HCT116 (cell line): ENCODE measurements at regions not wholly inside any gene's neighbourhood (a gene's known extent, or its start where the extent isn't known, plus 50 kb on each side); places are given as distances from the start of the nearest gene placed in this dataset.

Experiments
- ATAC-seq: fragments of 200-7000 bp; cut with Tn5 transposase; 2 replicates; pipeline ENCODE4 v1.9.1; 2020; ENCODE audit warnings: mild to moderate bottlenecking, moderate library complexity
- BruUV-seq: library from RNA; stranded (reverse); fragments of 400-500 nt; replicated peaks from 2 replicates; lab custom pipeline; 2021; lab: Mats Ljungman, UMichigan
- CTCF ChIA-PET: fragments of 300-600 bp; sonication (Branson Sonifier 250); formaldehyde crosslinking; loops from one replicate; lab custom pipeline; 2021; ENCODE audit warnings: antibody characterized with exemption; lab: Charles Lee
- POLR2A ChIA-PET: fragments of 300-600, 350-600 bp; sonication (Branson Sonifier 250); formaldehyde crosslinking; loops from one replicate; lab custom pipeline; 2021; ENCODE audit warnings: antibody characterized with exemption; lab: Charles Lee
- RAD21 ChIA-PET, 2 experiments: fragments of 300-600 bp; sonication (Branson Sonifier 250); formaldehyde crosslinking; loops; one replicate each; lab custom pipeline; 2023; ENCODE audit warnings: low total read pairs in 2 of 2; ENCODE audit not compliant: uncharacterized antibody in 2 of 2, unreplicated experiment in 2 of 2, low non-redundant PET in 1 of 2; lab: Charles Lee
- DNase-seq: peaks from one replicate; pipeline ENCODE4 v3.0.0-alpha.2; 2010; ENCODE audit warnings: low read depth, low spot score
- H2AFZ ChIP-seq: fragments of 200-600 bp; shearing (Covaris generic), sonication (generic); 2 replicates; pipeline ENCODE4 v1.6.1; 2017; ENCODE audit warnings: low read depth, mixed run types, mixed read lengths, antibody characterized with exemption, low read length; ENCODE audit not compliant: poor library complexity, severe bottlenecking
- H3K27ac ChIP-seq: 2 replicates; pipeline ENCODE4 v1.5.1; 2012; ENCODE audit warnings: low read depth, low read length
- H3K27me3 ChIP-seq: fragments of 200-600 bp; sonication (generic); 2 replicates; pipeline ENCODE4 v1.6.1; 2016; ENCODE audit warnings: mixed run types, low read length, mixed read lengths; ENCODE audit not compliant: insufficient read depth
- H3K36me3 ChIP-seq, 2 experiments: fragments of 200-500 bp in 1 of 2; fragments of 200-600 bp in 1 of 2; sonication (Bioruptor generic) in 1 of 2; sonication (generic) in 1 of 2; 2 replicates each; pipeline versions ENCODE4 v1.5.1 to v1.6.1; 2014 to 2016; ENCODE audit warnings: low read length in 2 of 2, inconsistent platforms in 1 of 2, mixed read lengths in 1 of 2, mixed run types in 1 of 2; ENCODE audit not compliant: insufficient read depth in 2 of 2, control insufficient read depth in 1 of 2
- H3K4me1 ChIP-seq, 2 experiments: fragments of 200-600 bp in 1 of 2; sonication (generic) in 1 of 2; 2 replicates each; pipeline versions ENCODE4 v1.5.1 to v1.6.1; 2012 to 2017; ENCODE audit warnings: low read length in 2 of 2, inconsistent platforms in 1 of 2, mild to moderate bottlenecking in 1 of 2, mixed read lengths in 1 of 2, mixed run types in 1 of 2, moderate library complexity in 1 of 2; ENCODE audit not compliant: insufficient read depth in 2 of 2, control insufficient read depth in 1 of 2
- H3K4me2 ChIP-seq: fragments of 200-600 bp; sonication (generic); 2 replicates; pipeline ENCODE4 v1.6.1; 2017; ENCODE audit warnings: mixed run types, low read length, mixed read lengths
- H3K4me3 ChIP-seq, 2 experiments: fragments of 200-600 bp in 1 of 2; sonication (generic) in 1 of 2; replicated peaks in 1 of 2; 2 replicates each; pipeline ENCODE4 v1.5.1; 2011 to 2016; ENCODE audit warnings: low read length in 2 of 2, control low read depth in 1 of 2, low read depth in 1 of 2, mild to moderate bottlenecking in 1 of 2, mixed read lengths in 1 of 2, mixed run types in 1 of 2
- H3K79me2 ChIP-seq: fragments of 200-600 bp; sonication (generic); 2 replicates; pipeline ENCODE4 v1.6.1; 2017; ENCODE audit warnings: mild to moderate bottlenecking, mixed run types, low read length, moderate library complexity, mixed read lengths; ENCODE audit not compliant: insufficient read depth
- H3K9ac ChIP-seq: fragments of 200-600 bp; sonication (generic); 2 replicates; pipeline ENCODE4 v1.6.1; 2016; ENCODE audit warnings: low read length, mixed read lengths
- H3K9me2 ChIP-seq: fragments of 200-600 bp; sonication (generic), shearing (Covaris generic); 2 replicates; pipeline ENCODE4 v1.6.1; 2017; ENCODE audit warnings: mixed run types, mild to moderate bottlenecking, moderate library complexity; ENCODE audit not compliant: insufficient read depth
- H3K9me3 ChIP-seq, 2 experiments: fragments of 200-500 bp in 1 of 2; fragments of 200-600 bp in 1 of 2; sonication (Bioruptor generic) in 1 of 2; sonication (generic) in 1 of 2; 2 replicates each; pipeline ENCODE4 v1.6.1; 2014 to 2017; ENCODE audit warnings: low read length in 2 of 2, mixed read lengths in 2 of 2, inconsistent platforms in 1 of 2, low read depth in 1 of 2, mild to moderate bottlenecking in 1 of 2, mixed run types in 1 of 2, moderate library complexity in 1 of 2; ENCODE audit not compliant: control insufficient read depth in 1 of 2, insufficient read depth in 1 of 2
- H4K20me1 ChIP-seq: fragments of 200-600 bp; sonication (generic), shearing (Covaris generic); 2 replicates; pipeline ENCODE4 v1.6.1; 2017; ENCODE audit warnings: mixed run types, mild to moderate bottlenecking, moderate library complexity; ENCODE audit not compliant: insufficient read depth
- CBX3 ChIP-seq: IDR thresholded peaks from 2 replicates; pipeline ENCODE4 v1.6.1; 2012; ENCODE audit warnings: low read depth
- RAD21 ChIP-seq: IDR thresholded peaks from 2 replicates; pipeline ENCODE4 v1.6.1; 2012; ENCODE audit warnings: low read depth, mild to moderate bottlenecking
- intact Hi-C: fragments of 100-400 bp; cut with micrococcal nuclease; formaldehyde crosslinking; loops from 2 replicates; pipeline ENCODE4 v1.10.0; 2022
- TF ChIP-seq, protein P1 (sequence below): IDR thresholded peaks from 2 replicates; pipeline ENCODE4 v1.6.1; 2012; ENCODE audit warnings: low read depth
- TF ChIP-seq, protein P2 (sequence below): IDR thresholded peaks from 2 replicates; pipeline ENCODE4 v1.6.1; 2011; ENCODE audit warnings: mild to moderate bottlenecking, low read length, moderate library complexity; ENCODE audit not compliant: insufficient replicate concordance; ENCODE audit errors: extremely low read depth

DNA sequence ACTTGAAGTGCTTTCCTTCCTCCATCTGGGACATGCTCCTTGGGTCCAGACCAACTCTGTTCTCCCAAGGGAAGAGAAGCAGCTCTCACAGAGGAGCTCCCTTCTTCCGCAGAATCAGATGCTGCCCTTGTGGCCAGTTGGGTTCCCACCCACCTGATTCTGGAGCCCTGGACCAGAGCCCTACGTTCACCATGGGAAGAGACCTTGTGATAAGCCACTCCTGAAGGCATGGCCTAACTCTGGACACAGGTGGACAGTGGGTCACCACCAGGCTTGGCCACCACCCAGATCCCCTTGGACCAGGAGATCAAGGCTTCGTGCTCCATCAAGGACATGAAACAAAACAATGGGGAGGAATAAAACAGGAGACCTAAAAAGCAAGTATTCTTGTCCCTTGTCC is 172.2 kb downstream of the RPLP1 start:
- H3K4me1 ChIP-seq: no peaks in the 10 kb centered on the region
- H3K4me2 ChIP-seq: no peak overlapping the region
- peaks cover 30% of the 10 kb centered on the region; the same call in 1 of the 2 replicates for H3K27me3 ChIP-seq
- H3K79me2 ChIP-seq: no peaks in the 10 kb centered on the region
- no peak overlapping the region for H2AFZ ChIP-seq
- CTCF ChIA-PET: no interaction called here
- DNase-seq (no peak), ATAC-seq (no peak)
- H3K9ac ChIP-seq: no peak overlapping the region
- no peak overlapping the region for H3K4me3 ChIP-seq
- H3K9me2 ChIP-seq: no peaks in the 10 kb centered on the region
- H3K36me3 ChIP-seq: no peaks in the 10 kb centered on the region
- no peaks in the 10 kb centered on the region for H4K20me1 ChIP-seq
- BruUV-seq: no TSS peak
- POLR2A ChIA-PET: no interaction called here
- no peaks in the 10 kb centered on the region for H3K9me3 ChIP-seq
- H3K27ac ChIP-seq: no peak overlapping the region
- intact Hi-C loops: no loop called here
- RAD21 ChIA-PET: no interaction called here
- TF ChIP-seq CBX3: no peak
- TF ChIP-seq, all 23 proteins: peak for 0

DNA sequence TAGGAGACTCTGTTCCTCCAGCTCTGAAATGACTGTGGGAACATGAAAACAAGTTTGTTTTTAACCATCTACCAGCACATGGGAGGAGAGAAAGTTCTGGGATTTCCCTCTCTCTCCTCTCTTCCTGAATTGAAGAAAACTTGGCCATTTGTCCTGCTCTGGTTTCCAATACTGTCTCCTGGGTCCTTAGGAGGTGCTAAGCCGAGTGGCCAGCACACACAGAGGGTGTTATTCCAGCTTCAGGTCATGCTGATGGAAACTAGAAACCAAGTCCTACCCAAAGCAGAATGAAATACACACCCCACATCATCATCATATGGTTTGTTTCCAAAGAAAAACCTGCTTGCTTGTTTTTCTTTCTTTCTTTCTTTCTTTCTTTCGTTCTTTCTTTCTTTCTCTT is 172.7 kb downstream of the RPLP1 start:
- DNase-seq (no peak), ATAC-seq (no peak)
- Histone ChIP-seq H3K4me1 (no peaks in the 10 kb centered on the region), H3K27ac (no peak overlapping the region), H3K36me3 (no peaks in the 10 kb centered on the region), H3K9ac (no peak overlapping the region), H4K20me1 (no peaks in the 10 kb centered on the region), H3K27me3 (peaks cover 32% of the 10 kb centered on the region; the same call in 1 of the 2 replicates), H3K4me2 (no peak overlapping the region), H3K9me2 (no peaks in the 10 kb centered on the region), H2AFZ (no peak overlapping the region), H3K79me2 (no peaks in the 10 kb centered on the region), H3K9me3 (no peaks in the 10 kb centered on the region), H3K4me3 (no peak overlapping the region)
- BruUV-seq: no TSS peak
- POLR2A ChIA-PET: no interaction called here
- RAD21 ChIA-PET: no interaction called here
- intact Hi-C loops: no loop called here
- CTCF ChIA-PET: no interaction called here
- TF ChIP-seq RAD21: no peak
- TF ChIP-seq, protein P1, sequence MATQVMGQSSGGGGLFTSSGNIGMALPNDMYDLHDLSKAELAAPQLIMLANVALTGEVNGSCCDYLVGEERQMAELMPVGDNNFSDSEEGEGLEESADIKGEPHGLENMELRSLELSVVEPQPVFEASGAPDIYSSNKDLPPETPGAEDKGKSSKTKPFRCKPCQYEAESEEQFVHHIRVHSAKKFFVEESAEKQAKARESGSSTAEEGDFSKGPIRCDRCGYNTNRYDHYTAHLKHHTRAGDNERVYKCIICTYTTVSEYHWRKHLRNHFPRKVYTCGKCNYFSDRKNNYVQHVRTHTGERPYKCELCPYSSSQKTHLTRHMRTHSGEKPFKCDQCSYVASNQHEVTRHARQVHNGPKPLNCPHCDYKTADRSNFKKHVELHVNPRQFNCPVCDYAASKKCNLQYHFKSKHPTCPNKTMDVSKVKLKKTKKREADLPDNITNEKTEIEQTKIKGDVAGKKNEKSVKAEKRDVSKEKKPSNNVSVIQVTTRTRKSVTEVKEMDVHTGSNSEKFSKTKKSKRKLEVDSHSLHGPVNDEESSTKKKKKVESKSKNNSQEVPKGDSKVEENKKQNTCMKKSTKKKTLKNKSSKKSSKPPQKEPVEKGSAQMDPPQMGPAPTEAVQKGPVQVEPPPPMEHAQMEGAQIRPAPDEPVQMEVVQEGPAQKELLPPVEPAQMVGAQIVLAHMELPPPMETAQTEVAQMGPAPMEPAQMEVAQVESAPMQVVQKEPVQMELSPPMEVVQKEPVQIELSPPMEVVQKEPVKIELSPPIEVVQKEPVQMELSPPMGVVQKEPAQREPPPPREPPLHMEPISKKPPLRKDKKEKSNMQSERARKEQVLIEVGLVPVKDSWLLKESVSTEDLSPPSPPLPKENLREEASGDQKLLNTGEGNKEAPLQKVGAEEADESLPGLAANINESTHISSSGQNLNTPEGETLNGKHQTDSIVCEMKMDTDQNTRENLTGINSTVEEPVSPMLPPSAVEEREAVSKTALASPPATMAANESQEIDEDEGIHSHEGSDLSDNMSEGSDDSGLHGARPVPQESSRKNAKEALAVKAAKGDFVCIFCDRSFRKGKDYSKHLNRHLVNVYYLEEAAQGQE: no peak
- TF ChIP-seq, protein P2, sequence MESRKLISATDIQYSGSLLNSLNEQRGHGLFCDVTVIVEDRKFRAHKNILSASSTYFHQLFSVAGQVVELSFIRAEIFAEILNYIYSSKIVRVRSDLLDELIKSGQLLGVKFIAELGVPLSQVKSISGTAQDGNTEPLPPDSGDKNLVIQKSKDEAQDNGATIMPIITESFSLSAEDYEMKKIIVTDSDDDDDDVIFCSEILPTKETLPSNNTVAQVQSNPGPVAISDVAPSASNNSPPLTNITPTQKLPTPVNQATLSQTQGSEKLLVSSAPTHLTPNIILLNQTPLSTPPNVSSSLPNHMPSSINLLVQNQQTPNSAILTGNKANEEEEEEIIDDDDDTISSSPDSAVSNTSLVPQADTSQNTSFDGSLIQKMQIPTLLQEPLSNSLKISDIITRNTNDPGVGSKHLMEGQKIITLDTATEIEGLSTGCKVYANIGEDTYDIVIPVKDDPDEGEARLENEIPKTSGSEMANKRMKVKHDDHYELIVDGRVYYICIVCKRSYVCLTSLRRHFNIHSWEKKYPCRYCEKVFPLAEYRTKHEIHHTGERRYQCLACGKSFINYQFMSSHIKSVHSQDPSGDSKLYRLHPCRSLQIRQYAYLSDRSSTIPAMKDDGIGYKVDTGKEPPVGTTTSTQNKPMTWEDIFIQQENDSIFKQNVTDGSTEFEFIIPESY: no peak
